ENCODE measurements at regions not wholly inside any gene's neighbourhood (a gene's known extent, or its start where the extent isn't known, plus 50 kb on each side); places are given as distances from the start of the nearest gene placed in this dataset.

GRCh38 chr1:14136152-14136763 lies 436.3 kb downstream of the PRDM2 start (continued):
- no peak for TF ChIP-seq ZNF121 (CRISPR knock-in tag; IDR thresholded peaks at IDR 0.05)
- TF ChIP-seq DMAP1 (CRISPR knock-in tag; IDR thresholded peaks at IDR 0.05), result no peak
- no peak for TF ChIP-seq ZNF577 (CRISPR knock-in tag; IDR thresholded peaks at IDR 0.05; ENCODE audit: borderline replicate concordance, low read depth)
- no peak for TF ChIP-seq ELK4 (CRISPR knock-in tag; IDR thresholded peaks at IDR 0.05; ENCODE audit: borderline replicate concordance)
- no peak for TF ChIP-seq ZNF678 (CRISPR knock-in tag; IDR thresholded peaks at IDR 0.05)
- TF ChIP-seq ZNF552 (CRISPR knock-in tag; IDR thresholded peaks at IDR 0.05; ENCODE audit: borderline replicate concordance), result no peak
- TF ChIP-seq RARA (CRISPR knock-in tag; IDR thresholded peaks at IDR 0.05), result no peak
- TF ChIP-seq ZNF3 (CRISPR knock-in tag; IDR thresholded peaks at IDR 0.05), result no peak

- H2AFZ ChIP-seq (ENCODE audit: low read length), result no peak overlapping the region
- ChIA-PET CTCF (ENCODE audit: low intra/inter-chr PET ratio, low total read pairs) (no interaction called here), POLR2A (no interaction called here)
- H3K9me3 ChIP-seq (ENCODE audit: low read length), result no peaks in the 10 kb centered on the region; the same call in 1 of the 2 replicates
- H3K4me1 ChIP-seq (ENCODE audit: insufficient read depth, low read length), result no peaks in the 10 kb centered on the region
- no peaks in the 10 kb centered on the region for H4K20me1 ChIP-seq (ENCODE audit: insufficient read depth, low read length)
- H3K4me3 ChIP-seq (replicated peaks in 1 of 3; ENCODE audit: insufficient read depth in 1 of 3, low read depth in 2 of 3, low read length in 3 of 3), result no peak overlapping the region
- FAIRE-seq, result no peak
- H3K9ac ChIP-seq (ENCODE audit: insufficient read depth, low read depth, low read length), result no peak overlapping the region
- H3K4me2 ChIP-seq (ENCODE audit: low read depth, low read length), result no peak overlapping the region
- no peak overlapping the region for H3K27ac ChIP-seq (ENCODE audit: extremely low read length, insufficient read depth, low read length)
- H3K79me2 ChIP-seq (ENCODE audit: insufficient read depth, low read length), result no peaks in the 10 kb centered on the region
- DNase-seq (ENCODE audit: low spot score), result no peak
- intact Hi-C loops (cut with micrococcal nuclease; ENCODE audit: unreplicated experiment) (no loop called here), in situ Hi-C loops (cut with HindIII; ENCODE audit: extremely low pct_ligation_motif_present, low pct_unique_long_range_greater_than_20kb) (no loop called here)
- no TSS peak for BruUV-seq (replicated peaks)
- peaks cover 0 to 5% of the 10 kb centered on the region in 2 experiments; a peak in 1 of 5 replicates for H3K27me3 ChIP-seq (ENCODE audit: control insufficient read depth in 1 of 2, insufficient read depth in 2 of 2, low read length in 2 of 2)
- H3K36me3 ChIP-seq (replicated peaks in 1 of 2; ENCODE audit: control insufficient read depth in 1 of 2, insufficient read depth in 2 of 2, low read length in 2 of 2), result no peaks in the 10 kb centered on the region
- ATAC-seq, result no peak
- WGBS (ENCODE audit: low lambda C conversion rate), result 1% methylated on average over 5 of the region's 5 CpGs
- TF ChIP-seq TMF1 (CRISPR knock-in tag; IDR thresholded peaks at IDR 0.05; ENCODE audit: low read depth), result no peak
- TF ChIP-seq NPAS2 (CRISPR knock-in tag; IDR thresholded peaks at IDR 0.05; ENCODE audit: borderline replicate concordance), result no peak
- TF ChIP-seq ATF2 (CRISPR knock-in tag; IDR thresholded peaks at IDR 0.05), result no peak
- TF ChIP-seq SRY (CRISPR knock-in tag; IDR thresholded peaks at IDR 0.05), result no peak
- TF ChIP-seq STAG1 (CRISPR knock-in tag; IDR thresholded peaks at IDR 0.05), result no peak
- TF ChIP-seq ZBTB46 (CRISPR knock-in tag; IDR thresholded peaks at IDR 0.05; ENCODE audit: borderline replicate concordance), result no peak
- no peak for TF ChIP-seq ZNF256 (CRISPR knock-in tag; conservative IDR thresholded peaks at IDR 0.05)
- no peak for TF ChIP-seq KLF11 (CRISPR knock-in tag; IDR thresholded peaks at IDR 0.05)
- TF ChIP-seq ZBTB7B (CRISPR knock-in tag; IDR thresholded peaks at IDR 0.05), result no peak
These were observed 436.9 kb downstream of the PRDM2 start for GRCh38 chr1:14136881-14137280.
